GM10847 (cell line): ENCODE measurements at regions not wholly inside any gene's neighbourhood (a gene's known extent, or its start where the extent isn't known, plus 50 kb on each side); places are given as distances from the start of the nearest gene placed in this dataset.

Experiments
- POLR2A ChIP-seq: IDR thresholded peaks from 2 replicates; pipeline ENCODE4 v1.6.1; 2011; ENCODE audit not compliant: insufficient read length; ENCODE audit errors: extremely low read depth

GRCh38 chr6:156725712-156726111, 51.5 kb upstream of the ARID1B start:
- TF ChIP-seq POLR2A = no peak

- no peak for TF ChIP-seq POLR2A
Measured at GRCh38 chr6:156720691-156721685, 56.2 kb upstream of the ARID1B start.

DNA sequence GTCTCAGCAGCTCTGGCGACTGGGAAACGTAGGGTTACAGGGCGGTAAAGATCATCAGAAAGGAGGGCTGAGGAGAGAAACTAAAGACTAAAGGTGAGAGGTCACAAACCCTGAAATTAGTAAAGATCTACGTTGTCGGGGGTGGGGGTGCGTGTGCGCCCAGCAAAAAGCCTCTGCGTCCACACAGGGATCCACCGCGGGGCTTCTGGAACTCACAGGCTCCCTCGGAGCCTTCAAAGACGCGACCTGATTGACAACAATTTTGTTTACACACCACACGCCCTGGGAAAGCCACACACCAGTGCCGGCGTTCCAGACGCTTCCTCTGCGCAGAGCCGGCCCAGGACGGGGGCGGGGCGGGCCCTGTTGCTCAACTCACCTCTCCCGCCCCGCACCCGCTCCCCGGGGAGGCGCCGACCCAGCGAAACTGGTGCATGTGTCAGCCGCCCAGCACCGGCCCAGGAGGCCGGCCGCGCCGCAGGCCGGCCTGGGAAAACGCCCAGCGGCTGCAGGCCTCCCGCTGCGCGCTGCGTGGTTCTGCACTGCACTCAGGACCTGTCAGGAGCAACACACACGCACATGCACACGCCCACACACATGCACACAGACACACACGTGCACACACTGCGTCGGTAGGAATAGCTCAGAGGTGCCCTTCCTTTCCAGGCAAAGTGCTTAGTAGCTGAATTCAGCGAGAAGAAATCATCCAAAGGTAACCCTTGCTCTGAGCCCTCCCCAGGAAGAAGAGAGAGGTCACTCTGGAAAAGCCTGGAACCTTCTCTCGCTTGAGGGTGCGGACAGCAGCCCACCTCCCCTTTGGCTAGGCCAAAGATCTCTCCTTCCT, 57.2 kb upstream of the ARID1B start:
- TF ChIP-seq POLR2A = no peak

GRCh38 chr6:156719395-156719719, 57.8 kb upstream of the ARID1B start:
- no peak for TF ChIP-seq POLR2A

- no peak for TF ChIP-seq POLR2A
Measured at GRCh38 chr6:156718647-156719394, 58.4 kb upstream of the ARID1B start.

GRCh38 chr6:156717542-156717941, 59.6 kb upstream of the ARID1B start:
- no peak for TF ChIP-seq POLR2A

GRCh38 chr6:156715839-156716238, 61.3 kb upstream of the ARID1B start:
- no peak for TF ChIP-seq POLR2A

- TF ChIP-seq POLR2A = no peak
Measured at GRCh38 chr6:156713548-156713947, 63.6 kb upstream of the ARID1B start.

- no peak for TF ChIP-seq POLR2A
Measured at GRCh38 chr6:156710479-156710878, 66.7 kb upstream of the ARID1B start.

GRCh38 chr6:156707818-156708217, 69.4 kb upstream of the ARID1B start:
- TF ChIP-seq POLR2A = no peak

- TF ChIP-seq POLR2A = no peak
Measured at GRCh38 chr6:156703719-156704118, 73.5 kb upstream of the ARID1B start.

GRCh38 chr6:156701966-156702365, 75.2 kb upstream of the ARID1B start:
- TF ChIP-seq POLR2A = no peak

- TF ChIP-seq POLR2A = no peak
Measured at GRCh38 chr6:156700440-156701057, 76.6 kb upstream of the ARID1B start.

GRCh38 chr6:156699935-156700334, 77.2 kb upstream of the ARID1B start:
- no peak for TF ChIP-seq POLR2A

GRCh38 chr6:156699017-156699421, 78.2 kb upstream of the ARID1B start:
- TF ChIP-seq POLR2A = no peak
